ENCODE measurements at regions not wholly inside any gene's neighbourhood (a gene's known extent, or its start where the extent isn't known, plus 50 kb on each side); places are given as distances from the start of the nearest gene placed in this dataset.
A peak's percentile ranks its signal among the peaks of the same experiment; 100 is the strongest.

- no peak for DNase-seq
Observed at GRCh38 chrX:107502316-107502715, 52.9 kb downstream of the FRMPD3 start.

DNA sequence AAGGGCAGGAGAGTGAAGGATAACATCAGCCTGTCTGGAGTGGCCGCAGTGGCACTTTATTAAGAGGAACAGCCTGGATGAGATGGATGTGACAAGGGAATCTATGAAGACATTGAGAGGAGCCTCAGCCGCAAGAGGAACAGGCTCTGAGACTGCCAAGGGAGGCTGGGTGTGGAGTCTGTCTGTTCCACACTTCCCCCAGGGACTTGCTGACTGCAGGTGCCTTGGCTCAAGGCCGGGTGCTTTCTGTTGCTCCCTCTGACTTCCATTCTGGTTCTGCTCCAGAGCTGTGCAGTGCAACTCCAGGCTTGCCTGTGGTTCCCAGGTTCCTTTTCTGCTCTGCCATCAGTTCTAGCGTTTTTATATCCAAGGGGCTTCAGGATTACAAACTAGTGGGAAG lies 54.6 kb downstream of the FRMPD3 start:
- no peak for DNase-seq

- no peak for DNase-seq
Observed at GRCh38 chrX:107505223-107505622, 55.8 kb downstream of the FRMPD3 start.

GRCh38 chrX:107506596-107507031 lies 57.2 kb downstream of the FRMPD3 start:
- no peak for DNase-seq

DNA sequence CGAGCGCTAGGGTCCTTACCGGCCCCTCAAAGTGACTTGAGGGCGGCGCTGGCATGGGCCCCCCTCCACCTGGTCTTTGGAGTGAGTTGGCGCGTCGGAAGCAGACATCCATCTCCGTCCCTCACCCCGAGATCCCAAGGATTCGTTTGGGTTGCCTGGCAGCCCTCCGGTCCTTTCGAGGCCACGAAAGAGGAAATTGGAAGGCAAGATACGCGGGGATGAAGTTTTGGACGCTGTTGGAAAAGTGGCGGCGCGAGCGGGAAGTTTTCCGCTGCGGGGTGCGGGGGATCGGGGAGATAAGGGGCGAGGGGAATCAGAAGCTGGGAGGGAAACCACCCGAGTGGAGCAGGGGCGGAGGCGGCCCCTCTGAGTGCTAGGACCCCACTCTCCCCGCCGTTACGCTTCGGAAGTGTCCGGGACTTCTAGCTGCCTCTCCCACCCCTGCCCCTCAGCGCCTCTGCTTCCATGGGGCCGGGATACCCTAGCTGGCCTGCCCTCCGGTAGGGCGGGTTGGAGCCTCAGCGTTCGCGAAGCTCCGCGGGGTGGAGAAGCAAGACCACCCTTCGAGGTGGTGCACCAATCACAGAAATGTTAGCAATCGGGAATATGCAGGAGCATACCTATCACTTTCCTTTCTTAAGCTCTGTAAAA lies 57.8 kb downstream of the FRMPD3 start:
- no peak for DNase-seq

DNA sequence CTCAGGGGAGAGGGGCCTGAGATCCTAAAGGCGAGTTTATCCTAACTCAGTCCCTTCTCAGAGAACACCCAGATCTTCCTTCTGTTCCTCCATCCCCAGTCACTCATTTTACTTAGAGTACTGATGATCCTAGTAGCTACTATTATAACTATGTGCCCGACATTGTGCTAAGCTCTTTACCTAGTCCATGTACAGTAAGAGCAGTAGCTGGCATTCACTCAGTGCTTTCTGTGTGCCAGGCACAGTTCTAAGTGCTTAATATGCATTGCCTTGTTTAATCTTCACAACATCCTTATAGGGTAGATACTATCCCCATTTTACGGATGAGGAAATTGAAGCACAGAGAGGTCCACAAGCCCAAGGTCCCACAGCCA lies 58.3 kb downstream of the FRMPD3 start:
- DNase-seq, result no peak

GRCh38 chrX:107508925-107509324 lies 59.5 kb downstream of the FRMPD3 start:
- no peak for DNase-seq

DNA sequence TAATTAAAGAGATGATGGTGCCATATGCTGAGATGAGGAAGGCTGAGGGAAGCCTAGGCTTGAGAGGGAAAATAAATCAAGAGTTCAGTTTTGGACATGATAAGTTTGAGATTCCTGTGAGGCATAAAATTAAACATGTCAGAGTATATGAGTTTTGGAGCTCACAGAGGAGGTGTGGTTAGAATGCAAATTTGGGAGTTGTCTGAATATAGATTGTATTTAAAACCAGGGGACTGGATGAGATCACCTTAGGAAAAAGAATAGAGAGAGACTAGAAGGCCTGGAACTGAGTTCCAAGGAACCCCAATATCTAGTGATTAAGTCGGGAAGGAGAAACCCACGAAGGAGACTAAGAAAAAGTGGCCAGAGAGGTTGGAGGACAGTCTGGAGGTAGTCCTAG lies 65.5 kb downstream of the FRMPD3 start:
- DNase-seq, result no peak

- DNase-seq, result no peak
Observed at GRCh38 chrX:107521877-107522586, 72.6 kb downstream of the FRMPD3 start.

GRCh38 chrX:107522901-107523300 lies 73.4 kb downstream of the FRMPD3 start:
- no peak for DNase-seq

DNA sequence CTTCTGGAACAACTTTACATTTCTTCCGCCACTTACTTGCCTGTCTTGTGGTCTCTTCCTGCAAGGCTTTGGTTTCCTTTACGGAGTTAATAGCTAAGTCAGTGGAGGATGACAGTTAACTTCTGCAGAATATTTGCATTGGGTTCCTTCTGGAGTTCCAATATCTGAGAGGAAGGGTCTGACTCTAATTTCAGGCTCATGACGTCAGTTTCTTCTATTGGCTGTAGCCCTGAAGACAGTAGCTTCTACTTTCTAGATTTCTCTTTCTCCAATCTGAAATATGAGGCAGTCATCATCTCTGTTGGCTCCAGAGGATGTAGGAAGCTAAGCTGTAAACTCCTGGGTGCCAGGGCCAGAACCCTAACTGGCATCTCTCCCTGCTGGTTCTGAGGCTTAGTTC lies 76.7 kb downstream of the FRMPD3 start:
- no peak for DNase-seq

DNA sequence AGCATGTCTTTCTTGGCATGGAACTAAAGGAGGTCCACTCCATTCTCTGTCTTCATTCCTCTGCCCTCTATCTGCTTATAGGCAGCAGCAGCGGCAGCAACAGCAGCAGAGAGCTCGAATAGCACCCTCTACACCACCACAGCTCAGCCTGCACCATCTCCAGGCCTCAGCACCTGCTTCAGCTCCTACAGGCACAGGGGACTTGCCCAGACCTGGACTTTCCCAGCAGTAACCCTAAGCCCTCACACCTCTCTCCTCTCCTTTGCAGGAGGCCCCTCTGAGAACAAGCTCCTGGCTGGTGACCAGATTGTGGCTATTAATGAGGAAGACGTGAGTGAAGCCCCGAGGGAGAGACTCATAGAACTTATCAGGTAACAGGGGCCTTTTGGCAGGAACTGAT lies 80.7 kb downstream of the FRMPD3 start:
- no peak for DNase-seq

DNA sequence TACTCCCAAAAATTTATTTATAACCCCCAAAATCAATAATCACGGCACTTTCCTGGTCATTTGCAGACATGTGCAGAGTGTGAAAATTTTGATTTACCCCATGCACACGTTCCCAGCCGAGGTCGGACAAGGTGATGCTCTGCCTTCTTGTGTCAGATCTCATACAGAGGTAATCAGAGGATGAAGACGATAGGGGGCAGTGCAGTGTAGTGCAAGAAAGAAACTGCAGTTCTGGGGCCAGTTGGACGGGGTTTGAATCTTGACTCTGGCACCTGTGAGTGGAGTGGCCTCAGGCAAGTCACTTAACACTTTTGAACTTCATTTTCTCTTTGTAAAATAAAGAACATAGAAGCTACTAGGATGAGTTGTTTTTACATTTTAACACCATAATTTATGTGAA lies 88.4 kb downstream of the FRMPD3 start:
- peak; percentile 82 for DNase-seq

DNA sequence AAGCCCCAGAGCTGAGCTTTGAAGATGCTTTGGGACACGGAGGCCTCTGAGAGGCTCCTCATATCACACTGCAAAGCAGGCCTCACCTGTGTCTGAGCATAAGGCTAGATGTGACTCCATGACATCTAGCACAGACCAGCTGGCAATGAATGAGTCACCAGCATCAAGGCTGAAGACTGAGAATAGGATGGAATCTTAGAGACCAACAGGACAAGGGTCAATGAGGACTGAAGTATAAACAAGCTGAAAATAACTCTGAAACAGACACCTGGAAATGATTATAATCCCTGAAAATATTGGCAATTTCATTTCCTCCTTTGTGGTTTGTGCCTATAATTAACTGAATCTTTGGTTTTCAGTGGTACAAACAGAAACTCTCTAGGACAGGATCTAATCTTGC lies 87.1 kb upstream of the PRPS1 start:
- no peak for DNase-seq

- no peak for DNase-seq
Observed at GRCh38 chrX:107542040-107542439, 86.3 kb upstream of the PRPS1 start.

GRCh38 chrX:107542500-107542899 lies 85.8 kb upstream of the PRPS1 start:
- DNase-seq, result peak; percentile 31

DNA sequence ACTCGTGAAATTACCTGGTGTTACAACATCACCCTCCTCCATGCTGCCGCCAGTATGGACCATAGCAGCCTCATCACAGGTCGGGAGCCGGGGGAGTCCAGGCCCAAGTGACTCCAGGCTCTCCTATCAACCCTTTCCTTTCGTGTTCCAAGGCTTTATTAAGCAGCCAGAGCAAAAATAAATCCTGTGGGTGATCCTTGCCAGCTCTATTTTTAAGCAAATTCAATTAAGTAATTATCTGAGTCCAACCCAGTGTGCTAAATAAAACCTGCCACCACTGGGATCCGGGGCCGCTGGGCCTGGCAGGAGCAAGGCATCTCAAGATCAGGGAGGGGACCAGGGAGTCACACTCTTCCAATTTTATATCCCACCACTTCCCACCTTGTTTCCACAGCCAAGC lies 80.7 kb upstream of the PRPS1 start:
- no peak for DNase-seq

DNA sequence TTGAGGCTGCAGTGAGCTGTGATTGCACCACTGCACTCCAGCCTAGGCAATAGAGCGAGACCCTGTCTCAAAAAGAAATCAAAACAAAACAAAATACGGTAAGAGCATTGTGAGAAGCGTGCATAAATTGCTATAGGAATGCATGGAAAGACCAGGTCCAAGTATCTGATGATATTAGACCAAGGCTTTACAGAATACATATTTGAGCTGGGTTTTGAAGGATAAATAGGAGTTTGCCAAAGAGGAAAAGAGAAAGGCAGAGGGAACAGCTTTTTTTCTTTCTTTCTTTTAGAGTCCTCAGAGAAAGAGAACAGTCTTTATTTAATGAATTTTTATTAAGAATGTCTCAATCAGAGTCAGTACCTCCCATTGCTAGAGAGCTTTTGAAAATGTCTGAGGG lies 79.5 kb upstream of the PRPS1 start:
- no peak for DNase-seq

- DNase-seq, result no peak
Observed at GRCh38 chrX:107549504-107549903, 78.8 kb upstream of the PRPS1 start.

DNA sequence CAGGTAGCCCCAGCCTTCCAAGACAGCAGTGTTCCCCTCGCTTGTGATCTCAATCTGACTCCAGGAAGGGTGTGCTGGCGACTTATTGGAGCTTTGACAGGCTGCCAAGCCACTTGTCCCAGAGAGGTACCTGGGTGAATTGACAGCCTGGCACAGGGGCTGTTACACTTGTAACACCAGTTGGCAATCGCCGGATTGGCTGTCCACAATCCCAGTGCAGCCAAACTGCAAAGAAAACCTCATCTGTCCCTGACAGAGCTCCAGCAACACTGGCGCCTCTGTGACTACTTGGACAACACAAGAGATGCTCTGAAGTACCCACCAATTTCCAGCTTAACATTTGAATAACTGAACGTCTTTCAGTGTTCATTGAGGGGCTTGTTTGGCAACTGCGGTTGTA lies 76.8 kb upstream of the PRPS1 start:
- DNase-seq, result no peak

GRCh38 chrX:107552930-107553329 lies 75.4 kb upstream of the PRPS1 start:
- DNase-seq, result peak; percentile 69

DNA sequence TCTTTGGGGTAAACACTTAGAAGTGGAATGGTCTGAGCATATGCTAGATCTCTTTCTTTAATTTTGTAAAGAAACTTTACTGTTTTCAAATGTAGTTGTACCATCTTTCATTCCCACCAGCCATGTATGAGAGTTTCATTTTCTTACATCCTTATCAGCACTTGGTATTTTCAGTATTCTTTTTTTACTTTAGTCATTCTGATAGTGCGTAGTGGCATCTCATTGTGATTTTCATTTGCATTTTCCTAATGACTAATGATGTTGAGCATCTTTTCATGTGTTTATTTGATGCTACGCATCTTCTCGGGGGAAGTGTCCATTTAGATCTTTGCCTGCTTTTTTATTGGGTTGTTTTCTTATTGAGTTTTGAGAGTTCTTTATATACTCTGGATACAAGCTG lies 71.3 kb upstream of the PRPS1 start:
- DNase-seq, result no peak

GRCh38 chrX:107559506-107559905 lies 68.8 kb upstream of the PRPS1 start:
- DNase-seq, result no peak

- no peak for DNase-seq
Observed at GRCh38 chrX:107560041-107560440, 68.3 kb upstream of the PRPS1 start.

DNA sequence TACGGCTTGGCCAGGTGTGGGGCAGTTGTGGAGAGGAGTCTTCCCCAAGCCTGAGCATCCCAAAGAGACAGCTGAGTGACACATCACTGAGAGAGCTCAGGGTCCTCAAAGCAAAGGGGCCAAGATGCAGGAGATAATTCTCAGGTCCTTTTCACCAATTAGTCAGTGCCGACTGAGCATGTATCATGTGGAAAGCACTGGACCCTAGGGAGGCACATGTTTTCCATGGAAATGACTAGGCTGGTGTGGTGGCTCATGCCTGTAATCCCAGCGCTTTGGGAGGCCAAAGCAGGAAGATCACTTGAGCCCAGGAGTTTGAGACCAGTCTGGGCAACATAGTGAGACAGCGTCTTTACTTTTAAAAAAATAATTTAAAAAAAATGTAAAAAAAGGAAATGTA lies 67.3 kb upstream of the PRPS1 start:
- DNase-seq, result no peak

Data from hematopoietic multipotent progenitor cell treated with erythropoietin and hydrocortisone succinate and interleukin-3 and kit ligand, for 4 days (in vitro differentiated cells).